ENCODE measurements at regions not wholly inside any gene's neighbourhood (a gene's known extent, or its start where the extent isn't known, plus 50 kb on each side); places are given as distances from the start of the nearest gene placed in this dataset.

- Histone ChIP-seq H3K27ac (no peak overlapping the region), H3K36me3 (no peaks in the 10 kb centered on the region), H3K27me3 (no peaks in the 10 kb centered on the region), H3K4me1 (no peaks in the 10 kb centered on the region), H3K9me3 (no peaks in the 10 kb centered on the region), H3K4me3 (no peak overlapping the region)
- no peak for DNase-seq
- 46% methylated on average over 6 of the region's 6 CpGs for WGBS (ENCODE audit: insufficient coverage, low coverage, low lambda C conversion rate, missing lambda C conversion rate)
- TF ChIP-seq, protein P1, sequence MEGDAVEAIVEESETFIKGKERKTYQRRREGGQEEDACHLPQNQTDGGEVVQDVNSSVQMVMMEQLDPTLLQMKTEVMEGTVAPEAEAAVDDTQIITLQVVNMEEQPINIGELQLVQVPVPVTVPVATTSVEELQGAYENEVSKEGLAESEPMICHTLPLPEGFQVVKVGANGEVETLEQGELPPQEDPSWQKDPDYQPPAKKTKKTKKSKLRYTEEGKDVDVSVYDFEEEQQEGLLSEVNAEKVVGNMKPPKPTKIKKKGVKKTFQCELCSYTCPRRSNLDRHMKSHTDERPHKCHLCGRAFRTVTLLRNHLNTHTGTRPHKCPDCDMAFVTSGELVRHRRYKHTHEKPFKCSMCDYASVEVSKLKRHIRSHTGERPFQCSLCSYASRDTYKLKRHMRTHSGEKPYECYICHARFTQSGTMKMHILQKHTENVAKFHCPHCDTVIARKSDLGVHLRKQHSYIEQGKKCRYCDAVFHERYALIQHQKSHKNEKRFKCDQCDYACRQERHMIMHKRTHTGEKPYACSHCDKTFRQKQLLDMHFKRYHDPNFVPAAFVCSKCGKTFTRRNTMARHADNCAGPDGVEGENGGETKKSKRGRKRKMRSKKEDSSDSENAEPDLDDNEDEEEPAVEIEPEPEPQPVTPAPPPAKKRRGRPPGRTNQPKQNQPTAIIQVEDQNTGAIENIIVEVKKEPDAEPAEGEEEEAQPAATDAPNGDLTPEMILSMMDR (IDR thresholded peaks at IDR 0.05), result no peak
- no peak for TF ChIP-seq POLR2A (IDR thresholded peaks at IDR 0.05)
- intact Hi-C loops (cut with DNase I), result no loop called here
- ATAC-seq, result no peak
These were observed 62.1 kb upstream of the RGS17 start for GRCh38 chr6:153192943-153193885.

DNA sequence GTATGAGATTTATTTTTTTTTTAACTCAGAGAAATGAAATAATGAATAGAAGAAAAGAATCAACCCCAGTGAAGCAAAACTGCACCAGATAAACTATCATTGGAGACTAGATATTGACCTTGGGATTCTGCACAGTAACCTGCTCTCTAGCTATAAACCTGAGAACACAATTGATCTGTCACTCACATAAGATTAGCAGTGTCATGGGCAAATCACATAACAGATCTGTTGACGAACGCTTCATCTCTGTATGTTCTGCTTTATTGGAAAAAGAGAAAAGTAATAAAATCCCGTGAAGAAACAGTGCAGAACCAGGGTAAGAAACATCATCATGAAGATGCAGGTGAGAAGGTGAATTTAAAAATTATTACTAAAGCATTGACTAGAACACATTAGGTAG is 52.8 kb upstream of the RGS17 start:
- 56% methylated on average over 3 of the region's 3 CpGs for WGBS (ENCODE audit: insufficient coverage, low coverage, low lambda C conversion rate, missing lambda C conversion rate)
- Histone ChIP-seq H3K9me3 (no peaks in the 10 kb centered on the region), H3K36me3 (no peaks in the 10 kb centered on the region), H3K27me3 (no peaks in the 10 kb centered on the region), H3K27ac (no peak overlapping the region), H3K4me1 (no peaks in the 10 kb centered on the region), H3K4me3 (no peak overlapping the region)
- TF ChIP-seq POLR2A (IDR thresholded peaks at IDR 0.05), result no peak
- TF ChIP-seq, protein P1 (IDR thresholded peaks at IDR 0.05), result no peak
- ATAC-seq (no peak), DNase-seq (no peak)
- intact Hi-C loops (cut with DNase I), result no loop called here

Small RNA genes lying in the stretch of these regions (small RNA-seq; reads per million reads assigned to genes)
- gene AL603908.1 (0 reads per million in 2 experiments), gene MTND3P20 (0 reads per million in 2 experiments), gene MTND4LP20 (0 reads per million in 2 experiments), gene RNA5SP225 (0 to 1.0 reads per million in 2 experiments), gene RNU6-896P (0 reads per million in 2 experiments)

All from right lobe of liver (tissue), 6 donors.